HCT116 (cell line): ENCODE measurements at regions not wholly inside any gene's neighbourhood (a gene's known extent, or its start where the extent isn't known, plus 50 kb on each side); places are given as distances from the start of the nearest gene placed in this dataset.

ENCODE experiments used
- ATAC-seq: fragments of 200-7000 bp; cut with Tn5 transposase; 2 replicates; pipeline ENCODE4 v1.9.1; 2020; ENCODE audit warnings: mild to moderate bottlenecking, moderate library complexity
- BruUV-seq: library from RNA; stranded (reverse); fragments of 400-500 nt; replicated peaks from 2 replicates; lab custom pipeline; 2021; lab: Mats Ljungman, UMichigan
- CTCF ChIA-PET: fragments of 300-600 bp; sonication (Branson Sonifier 250); formaldehyde crosslinking; loops from one replicate; lab custom pipeline; 2021; ENCODE audit warnings: antibody characterized with exemption; lab: Charles Lee
- POLR2A ChIA-PET: fragments of 300-600, 350-600 bp; sonication (Branson Sonifier 250); formaldehyde crosslinking; loops from one replicate; lab custom pipeline; 2021; ENCODE audit warnings: antibody characterized with exemption; lab: Charles Lee
- RAD21 ChIA-PET, 2 experiments: fragments of 300-600 bp; sonication (Branson Sonifier 250); formaldehyde crosslinking; loops; one replicate each; lab custom pipeline; 2023; ENCODE audit warnings: low total read pairs in 2 of 2; ENCODE audit not compliant: uncharacterized antibody in 2 of 2, unreplicated experiment in 2 of 2, low non-redundant PET in 1 of 2; lab: Charles Lee
- DNase-seq: peaks from one replicate; pipeline ENCODE4 v3.0.0-alpha.2; 2010; ENCODE audit warnings: low read depth, low spot score
- H2AFZ ChIP-seq: fragments of 200-600 bp; shearing (Covaris generic), sonication (generic); 2 replicates; pipeline ENCODE4 v1.6.1; 2017; ENCODE audit warnings: low read depth, mixed run types, mixed read lengths, antibody characterized with exemption, low read length; ENCODE audit not compliant: poor library complexity, severe bottlenecking
- H3K27ac ChIP-seq: 2 replicates; pipeline ENCODE4 v1.5.1; 2012; ENCODE audit warnings: low read depth, low read length
- H3K27me3 ChIP-seq: fragments of 200-600 bp; sonication (generic); 2 replicates; pipeline ENCODE4 v1.6.1; 2016; ENCODE audit warnings: mixed run types, low read length, mixed read lengths; ENCODE audit not compliant: insufficient read depth
- H3K36me3 ChIP-seq, 2 experiments: fragments of 200-500 bp in 1 of 2; fragments of 200-600 bp in 1 of 2; sonication (Bioruptor generic) in 1 of 2; sonication (generic) in 1 of 2; 2 replicates each; pipeline versions ENCODE4 v1.5.1 to v1.6.1; 2014 to 2016; ENCODE audit warnings: low read length in 2 of 2, inconsistent platforms in 1 of 2, mixed read lengths in 1 of 2, mixed run types in 1 of 2; ENCODE audit not compliant: insufficient read depth in 2 of 2, control insufficient read depth in 1 of 2
- H3K4me1 ChIP-seq, 2 experiments: fragments of 200-600 bp in 1 of 2; sonication (generic) in 1 of 2; 2 replicates each; pipeline versions ENCODE4 v1.5.1 to v1.6.1; 2012 to 2017; ENCODE audit warnings: low read length in 2 of 2, inconsistent platforms in 1 of 2, mild to moderate bottlenecking in 1 of 2, mixed read lengths in 1 of 2, mixed run types in 1 of 2, moderate library complexity in 1 of 2; ENCODE audit not compliant: insufficient read depth in 2 of 2, control insufficient read depth in 1 of 2
- H3K4me2 ChIP-seq: fragments of 200-600 bp; sonication (generic); 2 replicates; pipeline ENCODE4 v1.6.1; 2017; ENCODE audit warnings: mixed run types, low read length, mixed read lengths
- H3K4me3 ChIP-seq, 2 experiments: fragments of 200-600 bp in 1 of 2; sonication (generic) in 1 of 2; replicated peaks in 1 of 2; 2 replicates each; pipeline ENCODE4 v1.5.1; 2011 to 2016; ENCODE audit warnings: low read length in 2 of 2, control low read depth in 1 of 2, low read depth in 1 of 2, mild to moderate bottlenecking in 1 of 2, mixed read lengths in 1 of 2, mixed run types in 1 of 2
- H3K79me2 ChIP-seq: fragments of 200-600 bp; sonication (generic); 2 replicates; pipeline ENCODE4 v1.6.1; 2017; ENCODE audit warnings: mild to moderate bottlenecking, mixed run types, low read length, moderate library complexity, mixed read lengths; ENCODE audit not compliant: insufficient read depth
- H3K9ac ChIP-seq: fragments of 200-600 bp; sonication (generic); 2 replicates; pipeline ENCODE4 v1.6.1; 2016; ENCODE audit warnings: low read length, mixed read lengths
- H3K9me2 ChIP-seq: fragments of 200-600 bp; sonication (generic), shearing (Covaris generic); 2 replicates; pipeline ENCODE4 v1.6.1; 2017; ENCODE audit warnings: mixed run types, mild to moderate bottlenecking, moderate library complexity; ENCODE audit not compliant: insufficient read depth
- H3K9me3 ChIP-seq, 2 experiments: fragments of 200-500 bp in 1 of 2; fragments of 200-600 bp in 1 of 2; sonication (Bioruptor generic) in 1 of 2; sonication (generic) in 1 of 2; 2 replicates each; pipeline ENCODE4 v1.6.1; 2014 to 2017; ENCODE audit warnings: low read length in 2 of 2, mixed read lengths in 2 of 2, inconsistent platforms in 1 of 2, low read depth in 1 of 2, mild to moderate bottlenecking in 1 of 2, mixed run types in 1 of 2, moderate library complexity in 1 of 2; ENCODE audit not compliant: control insufficient read depth in 1 of 2, insufficient read depth in 1 of 2
- H4K20me1 ChIP-seq: fragments of 200-600 bp; sonication (generic), shearing (Covaris generic); 2 replicates; pipeline ENCODE4 v1.6.1; 2017; ENCODE audit warnings: mixed run types, mild to moderate bottlenecking, moderate library complexity; ENCODE audit not compliant: insufficient read depth
- EGR1 ChIP-seq: IDR thresholded peaks from 2 replicates; pipeline ENCODE4 v1.6.1; 2012; ENCODE audit warnings: low read depth
- ELF1 ChIP-seq: IDR thresholded peaks from 2 replicates; pipeline ENCODE4 v1.6.1; 2012; ENCODE audit warnings: low read depth, borderline replicate concordance
- FOSL1 ChIP-seq: IDR thresholded peaks from 2 replicates; pipeline ENCODE4 v1.6.1; 2012; ENCODE audit warnings: low read depth
- POLR2A ChIP-seq: IDR thresholded peaks from 2 replicates; pipeline ENCODE4 v1.7.0; 2011; ENCODE audit warnings: borderline replicate concordance; ENCODE audit not compliant: insufficient read depth, insufficient read length; ENCODE audit errors: extremely low read depth
- POLR2AphosphoS5 ChIP-seq: IDR thresholded peaks from 2 replicates; pipeline ENCODE4 v1.6.1; 2011; ENCODE audit warnings: mild to moderate bottlenecking, low read depth, low read length, moderate library complexity
- RAD21 ChIP-seq: IDR thresholded peaks from 2 replicates; pipeline ENCODE4 v1.6.1; 2012; ENCODE audit warnings: low read depth, mild to moderate bottlenecking
- SIN3A ChIP-seq: IDR thresholded peaks from 2 replicates; pipeline ENCODE4 v1.6.1; 2012; ENCODE audit warnings: low read depth
- SP1 ChIP-seq: IDR thresholded peaks from 2 replicates; pipeline ENCODE4 v1.6.1; 2012; ENCODE audit warnings: low read depth
- SRF ChIP-seq: IDR thresholded peaks from 2 replicates; pipeline ENCODE4 v1.6.1; 2012; ENCODE audit warnings: low read depth
- TCF7L2 ChIP-seq: IDR thresholded peaks from 2 replicates; pipeline ENCODE4 v1.7.0; 2011; ENCODE audit warnings: borderline replicate concordance, inconsistent platforms; ENCODE audit not compliant: insufficient read depth, insufficient read length; ENCODE audit errors: extremely low read depth
- YY1 ChIP-seq: IDR thresholded peaks from 2 replicates; pipeline ENCODE4 v1.6.1; 2011; ENCODE audit warnings: low read length, low read depth, moderate library complexity, mild to moderate bottlenecking; ENCODE audit not compliant: insufficient replicate concordance; ENCODE audit errors: extremely low read depth
- intact Hi-C: fragments of 100-400 bp; cut with micrococcal nuclease; formaldehyde crosslinking; loops from 2 replicates; pipeline ENCODE4 v1.10.0; 2022
- TF ChIP-seq, protein P1 (sequence below): IDR thresholded peaks from 2 replicates; pipeline ENCODE4 v1.6.1; 2012; ENCODE audit warnings: low read depth
- TF ChIP-seq, protein P2 (sequence below): IDR thresholded peaks from 2 replicates; pipeline ENCODE4 v1.6.1; 2012
- TF ChIP-seq, protein P3 (sequence below): IDR thresholded peaks from 2 replicates; pipeline ENCODE4 v1.6.1; 2012

DNA sequence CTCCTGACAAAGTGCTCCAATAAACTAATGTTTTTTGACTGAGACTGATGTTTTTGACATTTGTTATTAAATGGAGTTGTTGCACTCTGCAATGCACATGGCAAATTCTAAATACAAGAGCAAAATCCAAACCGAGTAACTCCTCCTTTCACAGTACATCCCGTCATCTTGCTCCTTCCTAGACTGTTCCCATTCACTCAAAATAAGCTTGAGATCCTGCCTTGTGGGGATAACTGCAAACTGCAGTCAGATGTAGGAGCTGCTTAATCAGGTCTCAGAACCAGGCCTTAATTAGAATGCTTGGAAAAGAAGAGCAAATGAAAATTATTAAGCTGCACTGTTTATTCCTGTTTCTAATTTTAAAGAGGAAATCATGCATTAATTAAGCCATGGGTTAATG, 134.8 kb upstream of the SPRY2 start:
- ChIA-PET CTCF (no interaction called here), RAD21 (no interaction called here), POLR2A (no interaction called here)
- Histone ChIP-seq H3K4me1 (no peaks in the 10 kb centered on the region), H2AFZ (no peak overlapping the region), H3K9ac (no peak overlapping the region), H3K27ac (no peak overlapping the region), H3K36me3 (no peaks in the 10 kb centered on the region), H3K27me3 (no peaks in the 10 kb centered on the region), H3K4me2 (no peak overlapping the region), H3K9me3 (no peaks in the 10 kb centered on the region; a peak in 1 of 4 replicates), H3K9me2 (no peaks in the 10 kb centered on the region), H3K79me2 (no peaks in the 10 kb centered on the region), H3K4me3 (no peak overlapping the region), H4K20me1 (no peaks in the 10 kb centered on the region)
- intact Hi-C loops, result no loop called here
- ATAC-seq (no peak), DNase-seq (no peak)
- TF ChIP-seq, protein P1, sequence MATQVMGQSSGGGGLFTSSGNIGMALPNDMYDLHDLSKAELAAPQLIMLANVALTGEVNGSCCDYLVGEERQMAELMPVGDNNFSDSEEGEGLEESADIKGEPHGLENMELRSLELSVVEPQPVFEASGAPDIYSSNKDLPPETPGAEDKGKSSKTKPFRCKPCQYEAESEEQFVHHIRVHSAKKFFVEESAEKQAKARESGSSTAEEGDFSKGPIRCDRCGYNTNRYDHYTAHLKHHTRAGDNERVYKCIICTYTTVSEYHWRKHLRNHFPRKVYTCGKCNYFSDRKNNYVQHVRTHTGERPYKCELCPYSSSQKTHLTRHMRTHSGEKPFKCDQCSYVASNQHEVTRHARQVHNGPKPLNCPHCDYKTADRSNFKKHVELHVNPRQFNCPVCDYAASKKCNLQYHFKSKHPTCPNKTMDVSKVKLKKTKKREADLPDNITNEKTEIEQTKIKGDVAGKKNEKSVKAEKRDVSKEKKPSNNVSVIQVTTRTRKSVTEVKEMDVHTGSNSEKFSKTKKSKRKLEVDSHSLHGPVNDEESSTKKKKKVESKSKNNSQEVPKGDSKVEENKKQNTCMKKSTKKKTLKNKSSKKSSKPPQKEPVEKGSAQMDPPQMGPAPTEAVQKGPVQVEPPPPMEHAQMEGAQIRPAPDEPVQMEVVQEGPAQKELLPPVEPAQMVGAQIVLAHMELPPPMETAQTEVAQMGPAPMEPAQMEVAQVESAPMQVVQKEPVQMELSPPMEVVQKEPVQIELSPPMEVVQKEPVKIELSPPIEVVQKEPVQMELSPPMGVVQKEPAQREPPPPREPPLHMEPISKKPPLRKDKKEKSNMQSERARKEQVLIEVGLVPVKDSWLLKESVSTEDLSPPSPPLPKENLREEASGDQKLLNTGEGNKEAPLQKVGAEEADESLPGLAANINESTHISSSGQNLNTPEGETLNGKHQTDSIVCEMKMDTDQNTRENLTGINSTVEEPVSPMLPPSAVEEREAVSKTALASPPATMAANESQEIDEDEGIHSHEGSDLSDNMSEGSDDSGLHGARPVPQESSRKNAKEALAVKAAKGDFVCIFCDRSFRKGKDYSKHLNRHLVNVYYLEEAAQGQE, result no peak
- TF ChIP-seq SIN3A (no peak), EGR1 (no peak), RAD21 (no peak), POLR2A (no peak), TCF7L2 (no peak)
- TF ChIP-seq, protein P2, sequence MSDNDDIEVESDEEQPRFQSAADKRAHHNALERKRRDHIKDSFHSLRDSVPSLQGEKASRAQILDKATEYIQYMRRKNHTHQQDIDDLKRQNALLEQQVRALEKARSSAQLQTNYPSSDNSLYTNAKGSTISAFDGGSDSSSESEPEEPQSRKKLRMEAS, result no peak
- BruUV-seq, result no TSS peak

DNA sequence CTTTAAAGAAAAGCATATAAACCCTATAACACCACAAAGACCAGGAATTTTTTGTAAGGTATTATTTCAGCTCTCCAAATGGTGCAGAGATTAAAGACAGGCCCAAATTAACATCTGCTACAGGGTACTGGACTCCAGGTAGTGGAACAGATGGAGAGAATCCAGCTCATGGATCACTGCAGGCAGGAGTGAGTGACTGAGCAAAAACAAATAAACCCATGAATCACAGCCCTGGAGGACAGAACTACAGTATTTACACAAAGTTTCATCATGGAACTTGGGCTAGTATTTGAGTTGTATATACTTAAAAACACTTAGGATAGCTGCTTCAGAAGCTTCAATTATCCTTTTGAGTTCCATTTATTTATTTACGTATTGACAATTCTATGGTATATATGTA, 132.8 kb upstream of the SPRY2 start:
- CTCF ChIA-PET, result no interaction called here
- no peak for TF ChIP-seq ELF1
- TF ChIP-seq SP1, result no peak
- TF ChIP-seq, protein P3, sequence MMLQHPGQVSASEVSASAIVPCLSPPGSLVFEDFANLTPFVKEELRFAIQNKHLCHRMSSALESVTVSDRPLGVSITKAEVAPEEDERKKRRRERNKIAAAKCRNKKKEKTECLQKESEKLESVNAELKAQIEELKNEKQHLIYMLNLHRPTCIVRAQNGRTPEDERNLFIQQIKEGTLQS, result no peak
- no peak for TF ChIP-seq POLR2AphosphoS5
- TF ChIP-seq SRF, result no peak
- no peak for TF ChIP-seq POLR2A
- TF ChIP-seq, protein P1, result no peak
- no peak for TF ChIP-seq EGR1
- TF ChIP-seq YY1, result no peak
- no peak for TF ChIP-seq RAD21
- no peak for TF ChIP-seq FOSL1

More for the DNA sequence above, 132.8 kb upstream of the SPRY2 start:
- RAD21 ChIA-PET, result no interaction called here
- intact Hi-C loops, result no loop called here
- H3K4me2 ChIP-seq, result no peak overlapping the region
- no peak overlapping the region for H2AFZ ChIP-seq
- no peaks in the 10 kb centered on the region for H3K27me3 ChIP-seq
- BruUV-seq, result no TSS peak
- H3K4me3 ChIP-seq, result no peak overlapping the region
- H3K9me2 ChIP-seq, result no peaks in the 10 kb centered on the region
- H3K27ac ChIP-seq, result no peak overlapping the region
- no peaks in the 10 kb centered on the region for H3K79me2 ChIP-seq
- no peaks in the 10 kb centered on the region for H3K36me3 ChIP-seq
- POLR2A ChIA-PET, result interaction anchor here (0.8 kb wide), 1 partner anchor 24 kb away, joined by 3 read pairs; no protein-coding TSS in a partner anchor
- H3K4me1 ChIP-seq, result no peaks in the 10 kb centered on the region
- no peak overlapping the region for H3K9ac ChIP-seq
- ATAC-seq (no peak), DNase-seq (no peak)
- H3K9me3 ChIP-seq, result no peaks in the 10 kb centered on the region; a peak in 1 of 4 replicates
- H4K20me1 ChIP-seq, result no peaks in the 10 kb centered on the region
